HCT116 (cell line): ENCODE measurements at regions not wholly inside any gene's neighbourhood (a gene's known extent, or its start where the extent isn't known, plus 50 kb on each side); places are given as distances from the start of the nearest gene placed in this dataset.

Experiments used
- ATF3 ChIP-seq: IDR thresholded peaks from 2 replicates; pipeline ENCODE4 v1.6.1; 2012
- CBX3 ChIP-seq: IDR thresholded peaks from 2 replicates; pipeline ENCODE4 v1.6.1; 2012; ENCODE audit warnings: low read depth
- CEBPB ChIP-seq: IDR thresholded peaks from 2 replicates; pipeline ENCODE4 v1.6.1; 2012; ENCODE audit warnings: low read depth
- CTCF ChIP-seq, 3 experiments: fragments of 200-600 bp in 1 of 3; sonication (generic) in 1 of 3; IDR thresholded peaks in 2 of 3; conservative IDR thresholded peaks in 1 of 3; 2 replicates each; pipeline ENCODE4 v1.5.1; 2012 to 2017; ENCODE audit warnings: low read depth in 2 of 3, low read length in 2 of 3, antibody characterized with exemption in 1 of 3, borderline replicate concordance in 1 of 3, control low read depth in 1 of 3, mild to moderate bottlenecking in 1 of 3, mixed read lengths in 1 of 3, mixed run types in 1 of 3, moderate library complexity in 1 of 3; ENCODE audit not compliant: insufficient read depth in 1 of 3
- EZH2phosphoT487 ChIP-seq: fragments of 200-600 bp; IDR thresholded peaks from 2 replicates; pipeline ENCODE4 v1.6.1; 2018; ENCODE audit warnings: antibody characterized with exemption, borderline replicate concordance
- POLR2A ChIP-seq: IDR thresholded peaks from 2 replicates; pipeline ENCODE4 v1.7.0; 2011; ENCODE audit warnings: borderline replicate concordance; ENCODE audit not compliant: insufficient read depth, insufficient read length; ENCODE audit errors: extremely low read depth
- POLR2AphosphoS5 ChIP-seq: IDR thresholded peaks from 2 replicates; pipeline ENCODE4 v1.6.1; 2011; ENCODE audit warnings: mild to moderate bottlenecking, low read depth, low read length, moderate library complexity
- RAD21 ChIP-seq: IDR thresholded peaks from 2 replicates; pipeline ENCODE4 v1.6.1; 2012; ENCODE audit warnings: low read depth, mild to moderate bottlenecking
- REST ChIP-seq: IDR thresholded peaks from 2 replicates; pipeline ENCODE4 v1.6.1; 2012; ENCODE audit warnings: low read depth
- SIN3A ChIP-seq: IDR thresholded peaks from 2 replicates; pipeline ENCODE4 v1.6.1; 2012; ENCODE audit warnings: low read depth
- SP1 ChIP-seq: IDR thresholded peaks from 2 replicates; pipeline ENCODE4 v1.6.1; 2012; ENCODE audit warnings: low read depth
- SRF ChIP-seq: IDR thresholded peaks from 2 replicates; pipeline ENCODE4 v1.6.1; 2012; ENCODE audit warnings: low read depth
- ZBTB33 ChIP-seq: IDR thresholded peaks from 2 replicates; pipeline ENCODE4 v1.6.1; 2011; ENCODE audit warnings: mild to moderate bottlenecking, low read length, moderate library complexity; ENCODE audit not compliant: insufficient replicate concordance; ENCODE audit errors: extremely low read depth
- ZNF274 ChIP-seq: fragments of 200-500 bp; sonication (Bioruptor generic); IDR thresholded peaks from 2 replicates; pipeline ENCODE4 v1.6.1; 2014; ENCODE audit warnings: mild to moderate bottlenecking, low read depth, low read length, inconsistent platforms

- TF ChIP-seq CTCF (IDR thresholded peaks at IDR 0.05 in 2 of 3, conservative IDR thresholded peaks at IDR 0.05 in 1 of 3; ENCODE audit: borderline replicate concordance in 1 of 3, insufficient read depth in 1 of 3, low read depth in 2 of 3, low read length in 2 of 3) (no peak), ZBTB33 (no peak), CBX3 (no peak), SRF (no peak), CEBPB (no peak), POLR2A (no peak), SP1 (no peak), SIN3A (no peak), POLR2AphosphoS5 (no peak), ZNF274 (no peak), RAD21 (no peak), REST (no peak), ATF3 (no peak), EZH2phosphoT487 (no peak)
These were observed 86.1 kb downstream of the LINC00237 start for GRCh38 chr20:21019814-21020658.
